ENCODE measurements at regions not wholly inside any gene's neighbourhood (a gene's known extent, or its start where the extent isn't known, plus 50 kb on each side); places are given as distances from the start of the nearest gene placed in this dataset.
"Not testable (repeated sequence)": the region's sequence is repeated elsewhere in the genome, so short reads cannot be mapped to it uniquely, and the experiment has no call there.

DNA sequence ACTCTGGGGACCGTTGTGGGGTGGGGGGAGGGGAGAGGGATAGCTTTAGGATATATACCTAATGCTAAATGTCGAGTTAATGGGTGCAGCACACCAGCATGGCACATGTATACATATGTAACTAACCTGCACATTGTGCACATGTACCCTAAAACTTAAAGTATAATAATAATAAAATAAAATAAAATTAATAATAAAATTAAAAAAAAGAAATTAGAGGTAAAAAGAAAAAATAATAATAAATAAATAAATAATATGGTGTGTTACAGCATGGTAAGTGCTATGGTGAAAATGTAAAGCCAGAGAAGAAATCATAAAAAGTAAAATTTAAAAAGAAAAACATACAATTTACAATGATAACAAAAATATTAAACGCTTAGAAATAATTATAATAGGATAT, 552.8 kb upstream of the PBX1 start:
- TF ChIP-seq, protein P1, sequence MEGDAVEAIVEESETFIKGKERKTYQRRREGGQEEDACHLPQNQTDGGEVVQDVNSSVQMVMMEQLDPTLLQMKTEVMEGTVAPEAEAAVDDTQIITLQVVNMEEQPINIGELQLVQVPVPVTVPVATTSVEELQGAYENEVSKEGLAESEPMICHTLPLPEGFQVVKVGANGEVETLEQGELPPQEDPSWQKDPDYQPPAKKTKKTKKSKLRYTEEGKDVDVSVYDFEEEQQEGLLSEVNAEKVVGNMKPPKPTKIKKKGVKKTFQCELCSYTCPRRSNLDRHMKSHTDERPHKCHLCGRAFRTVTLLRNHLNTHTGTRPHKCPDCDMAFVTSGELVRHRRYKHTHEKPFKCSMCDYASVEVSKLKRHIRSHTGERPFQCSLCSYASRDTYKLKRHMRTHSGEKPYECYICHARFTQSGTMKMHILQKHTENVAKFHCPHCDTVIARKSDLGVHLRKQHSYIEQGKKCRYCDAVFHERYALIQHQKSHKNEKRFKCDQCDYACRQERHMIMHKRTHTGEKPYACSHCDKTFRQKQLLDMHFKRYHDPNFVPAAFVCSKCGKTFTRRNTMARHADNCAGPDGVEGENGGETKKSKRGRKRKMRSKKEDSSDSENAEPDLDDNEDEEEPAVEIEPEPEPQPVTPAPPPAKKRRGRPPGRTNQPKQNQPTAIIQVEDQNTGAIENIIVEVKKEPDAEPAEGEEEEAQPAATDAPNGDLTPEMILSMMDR (IDR thresholded peaks at IDR 0.05; ENCODE audit: insufficient read depth, low read length), result not testable (repeated sequence)
- TF ChIP-seq, protein P2, sequence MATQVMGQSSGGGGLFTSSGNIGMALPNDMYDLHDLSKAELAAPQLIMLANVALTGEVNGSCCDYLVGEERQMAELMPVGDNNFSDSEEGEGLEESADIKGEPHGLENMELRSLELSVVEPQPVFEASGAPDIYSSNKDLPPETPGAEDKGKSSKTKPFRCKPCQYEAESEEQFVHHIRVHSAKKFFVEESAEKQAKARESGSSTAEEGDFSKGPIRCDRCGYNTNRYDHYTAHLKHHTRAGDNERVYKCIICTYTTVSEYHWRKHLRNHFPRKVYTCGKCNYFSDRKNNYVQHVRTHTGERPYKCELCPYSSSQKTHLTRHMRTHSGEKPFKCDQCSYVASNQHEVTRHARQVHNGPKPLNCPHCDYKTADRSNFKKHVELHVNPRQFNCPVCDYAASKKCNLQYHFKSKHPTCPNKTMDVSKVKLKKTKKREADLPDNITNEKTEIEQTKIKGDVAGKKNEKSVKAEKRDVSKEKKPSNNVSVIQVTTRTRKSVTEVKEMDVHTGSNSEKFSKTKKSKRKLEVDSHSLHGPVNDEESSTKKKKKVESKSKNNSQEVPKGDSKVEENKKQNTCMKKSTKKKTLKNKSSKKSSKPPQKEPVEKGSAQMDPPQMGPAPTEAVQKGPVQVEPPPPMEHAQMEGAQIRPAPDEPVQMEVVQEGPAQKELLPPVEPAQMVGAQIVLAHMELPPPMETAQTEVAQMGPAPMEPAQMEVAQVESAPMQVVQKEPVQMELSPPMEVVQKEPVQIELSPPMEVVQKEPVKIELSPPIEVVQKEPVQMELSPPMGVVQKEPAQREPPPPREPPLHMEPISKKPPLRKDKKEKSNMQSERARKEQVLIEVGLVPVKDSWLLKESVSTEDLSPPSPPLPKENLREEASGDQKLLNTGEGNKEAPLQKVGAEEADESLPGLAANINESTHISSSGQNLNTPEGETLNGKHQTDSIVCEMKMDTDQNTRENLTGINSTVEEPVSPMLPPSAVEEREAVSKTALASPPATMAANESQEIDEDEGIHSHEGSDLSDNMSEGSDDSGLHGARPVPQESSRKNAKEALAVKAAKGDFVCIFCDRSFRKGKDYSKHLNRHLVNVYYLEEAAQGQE (IDR thresholded peaks at IDR 0.05; ENCODE audit: insufficient replicate concordance, low read depth), result not testable (repeated sequence)

All from HL-60 (cell line).